GM12878 (cell line): ENCODE measurements at regions not wholly inside any gene's neighbourhood (a gene's known extent, or its start where the extent isn't known, plus 50 kb on each side); places are given as distances from the start of the nearest gene placed in this dataset.

Experiments
- ATAC-seq: fragments of 200-7000 bp; cut with Tn5 transposase; 3 replicates; pipeline ENCODE4 v1.9.1; 2020; ENCODE audit warnings: mild to moderate bottlenecking, moderate library complexity
- BruUV-seq: library from RNA; stranded (reverse); fragments of 400-500 nt; replicated peaks from 2 replicates; lab custom pipeline; 2021; lab: Mats Ljungman, UMichigan
- CTCF ChIA-PET: fragments of 300-600 bp; sonication (Branson Sonifier 250); formaldehyde crosslinking; extraction: SDS; loops from one replicate; lab custom pipeline; 2021; ENCODE audit warnings: inconsistent platforms; lab: Yijun Ruan, JAX
- POLR2A ChIA-PET: fragments of 350-600 bp; formaldehyde crosslinking; extraction: SDS; loops from one replicate; lab custom pipeline; 2021; ENCODE audit warnings: inconsistent platforms; lab: Charles Lee
- RAD21 ChIA-PET: fragments of 300-600 bp; sonication (Branson Sonifier 250); formaldehyde crosslinking; loops from one replicate; lab custom pipeline; 2023; ENCODE audit warnings: antibody characterized with exemption; ENCODE audit not compliant: unreplicated experiment; lab: Charles Lee
- SMC1A ChIA-PET: fragments of 300-600 bp; sonication (Branson Sonifier 250); formaldehyde crosslinking; loops from one replicate; lab custom pipeline; 2023; ENCODE audit not compliant: unreplicated experiment, uncharacterized antibody; lab: Charles Lee
- DNase-seq: peaks from one replicate; pipeline ENCODE4 v3.0.0-alpha.2; 2011; ENCODE audit warnings: low read depth, low spot score
- FAIRE-seq: peaks from 3 replicates; lab custom pipeline; 2011; peaks lifted over from hg19 to GRCh38; lab: Jason Lieb, UNC
- H2AFZ ChIP-seq: 2 replicates; pipeline ENCODE4 v1.6.0; 2011; ENCODE audit warnings: low read depth, low read length, control low read depth; ENCODE audit not compliant: control insufficient read depth
- H3K27ac ChIP-seq: 2 replicates; pipeline ENCODE4 v1.5.1; 2011; ENCODE audit warnings: control low read depth; ENCODE audit not compliant: control insufficient read depth, insufficient read depth
- H3K27me3 ChIP-seq, 2 experiments: replicated peaks in 1 of 2; 2 replicates each; pipeline versions ENCODE4 v1.6.0 to v1.6.1; 2011; ENCODE audit warnings: low read length in 1 of 2; ENCODE audit not compliant: control insufficient read depth in 2 of 2, insufficient read depth in 2 of 2
- H3K36me3 ChIP-seq, 2 experiments: 2 replicates each; pipeline ENCODE4 v1.5.1; 2011; ENCODE audit warnings: low read length in 1 of 2; ENCODE audit not compliant: control insufficient read depth in 2 of 2, insufficient read depth in 2 of 2
- H3K4me1 ChIP-seq: 2 replicates; pipeline ENCODE4 v1.6.1; 2011; ENCODE audit warnings: mild to moderate bottlenecking, low read length, moderate library complexity, mixed read lengths; ENCODE audit not compliant: control insufficient read depth, insufficient read depth
- H3K4me2 ChIP-seq: 2 replicates; pipeline ENCODE4 v1.6.0; 2011; ENCODE audit warnings: control low read depth; ENCODE audit not compliant: control insufficient read depth, insufficient read depth
- H3K4me3 ChIP-seq: fragments of 200-600 bp; sonication (generic); 2 replicates; pipeline ENCODE4 v1.5.1; 2016
- H3K79me2 ChIP-seq: 2 replicates; pipeline ENCODE4 v1.6.0; 2011; ENCODE audit warnings: low read length; ENCODE audit not compliant: control insufficient read depth, insufficient read depth
- H3K9ac ChIP-seq: 2 replicates; pipeline ENCODE4 v1.8.0; 2011; ENCODE audit warnings: low read length, control low read depth, mixed read lengths; ENCODE audit not compliant: control insufficient read depth, insufficient read depth
- H3K9me3 ChIP-seq: replicated peaks from 3 replicates; pipeline ENCODE4 v1.5.1; 2011; ENCODE audit warnings: mild to moderate bottlenecking, low read length; ENCODE audit not compliant: control insufficient read depth, insufficient read depth
- H4K20me1 ChIP-seq: 2 replicates; pipeline ENCODE4 v1.6.0; 2011; ENCODE audit not compliant: control insufficient read depth, insufficient read depth
- ATF7 ChIP-seq: fragments of 450-650 bp; IDR thresholded peaks from 2 replicates; pipeline ENCODE4 v1.6.1; 2016; ENCODE audit warnings: low read depth, mild to moderate bottlenecking
- CHD2 ChIP-seq: IDR thresholded peaks from 2 replicates; pipeline ENCODE4 v1.6.1; 2011; ENCODE audit warnings: low read depth, low read length, improper control_type of control experiment, borderline replicate concordance
- EP300 ChIP-seq, 2 experiments: fragments of 150-350 bp in 1 of 2; IDR thresholded peaks; 2 replicates each; pipeline ENCODE4 v1.6.1; 2011 to 2012; ENCODE audit warnings: low read depth in 2 of 2, low read length in 2 of 2, borderline replicate concordance in 1 of 2, improper control_type of control experiment in 1 of 2, inconsistent platforms in 1 of 2; ENCODE audit not compliant: control insufficient read depth in 1 of 2
- FOS ChIP-seq: IDR thresholded peaks from 3 replicates; pipeline ENCODE4 v1.6.1; 2011; ENCODE audit warnings: borderline replicate concordance; ENCODE audit not compliant: insufficient read length; ENCODE audit errors: extremely low read depth
- HDGF ChIP-seq: fragments of 450-650 bp; IDR thresholded peaks from 2 replicates; pipeline ENCODE4 v1.6.1; 2016; ENCODE audit warnings: antibody characterized with exemption
- IRF4 ChIP-seq: IDR thresholded peaks from 2 replicates; pipeline ENCODE4 v1.6.1; 2011; ENCODE audit warnings: low read depth, low read length
- KLF5 ChIP-seq: fragments of 450-650 bp; IDR thresholded peaks from 2 replicates; pipeline ENCODE4 v1.6.1; 2014; ENCODE audit warnings: mild to moderate bottlenecking; ENCODE audit not compliant: partially characterized antibody
- MAX ChIP-seq: IDR thresholded peaks from 2 replicates; pipeline ENCODE4 v1.6.1; 2012; ENCODE audit warnings: low read depth, low read length, improper control_type of control experiment
- NBN ChIP-seq: fragments of 450-650 bp; IDR thresholded peaks from 2 replicates; pipeline ENCODE4 v1.6.1; 2016
- POLR2AphosphoS5 ChIP-seq: IDR thresholded peaks from 2 replicates; pipeline ENCODE4 v1.6.1; 2011; ENCODE audit warnings: mild to moderate bottlenecking, low read length, inconsistent platforms
- POU2F2 ChIP-seq: IDR thresholded peaks from 3 replicates; pipeline ENCODE4 v1.6.1; 2011; ENCODE audit warnings: low read depth, mild to moderate bottlenecking, low read length, borderline replicate concordance
- RCOR1 ChIP-seq: conservative IDR thresholded peaks from 2 replicates; pipeline ENCODE4 v1.6.1; 2012; ENCODE audit warnings: low read depth, low read length, improper control_type of control experiment
- SRF ChIP-seq, 2 experiments: IDR thresholded peaks; 2 replicates each; pipeline ENCODE4 v1.6.1; 2011; ENCODE audit warnings: low read depth in 2 of 2, low read length in 2 of 2, mild to moderate bottlenecking in 1 of 2, moderate library complexity in 1 of 2
- WRNIP1 ChIP-seq: IDR thresholded peaks from 2 replicates; pipeline ENCODE4 v1.6.1; 2011; ENCODE audit warnings: low read depth, low read length, improper control_type of control experiment, borderline replicate concordance
- WGBS: methylation state at CpG from one replicate; pipeline ENCODE4 v1.1.6; 2016; ENCODE audit warnings: low lambda C conversion rate; ENCODE audit not compliant: insufficient replicate concordance, insufficient coverage; ENCODE audit errors: missing lambda C conversion rate; 5-methylcytosine and 5-hydroxymethylcytosine counted together
- in situ Hi-C: fragments of 300-500 bp; cut with MboI; formaldehyde crosslinking; loops from 9 replicates; pipeline ENCODE4 v1.14.3; 2018; ENCODE audit warnings: mixed read lengths
- intact Hi-C: fragments of 100-400 bp; cut with micrococcal nuclease; formaldehyde crosslinking; loops from one replicate; pipeline ENCODE4 v1.14.2; 2022; ENCODE audit not compliant: unreplicated experiment
- TF ChIP-seq, protein P1 (sequence below), 3 experiments: IDR thresholded peaks in 2 of 3; conservative IDR thresholded peaks in 1 of 3; 2 replicates each; pipeline ENCODE4 v1.5.1; 2011; ENCODE audit warnings: low read depth in 3 of 3, low read length in 3 of 3, mild to moderate bottlenecking in 3 of 3, control low read depth in 2 of 3, moderate library complexity in 2 of 3, inconsistent platforms in 1 of 3, mixed read lengths in 1 of 3; ENCODE audit not compliant: control insufficient read depth in 2 of 3, insufficient read depth in 1 of 3; ENCODE audit errors: extremely low read depth in 1 of 3
- TF ChIP-seq, protein P2 (sequence below): fragments of 450-650 bp; IDR thresholded peaks from 2 replicates; pipeline ENCODE4 v1.6.1; 2017; ENCODE audit warnings: borderline replicate concordance
- TF ChIP-seq, protein P3 (sequence below): IDR thresholded peaks from 2 replicates; pipeline ENCODE4 v1.6.1; 2011; ENCODE audit warnings: borderline replicate concordance, low read depth, mild to moderate bottlenecking, moderate library complexity, low read length; ENCODE audit not compliant: insufficient read depth, poor library complexity, severe bottlenecking

DNA sequence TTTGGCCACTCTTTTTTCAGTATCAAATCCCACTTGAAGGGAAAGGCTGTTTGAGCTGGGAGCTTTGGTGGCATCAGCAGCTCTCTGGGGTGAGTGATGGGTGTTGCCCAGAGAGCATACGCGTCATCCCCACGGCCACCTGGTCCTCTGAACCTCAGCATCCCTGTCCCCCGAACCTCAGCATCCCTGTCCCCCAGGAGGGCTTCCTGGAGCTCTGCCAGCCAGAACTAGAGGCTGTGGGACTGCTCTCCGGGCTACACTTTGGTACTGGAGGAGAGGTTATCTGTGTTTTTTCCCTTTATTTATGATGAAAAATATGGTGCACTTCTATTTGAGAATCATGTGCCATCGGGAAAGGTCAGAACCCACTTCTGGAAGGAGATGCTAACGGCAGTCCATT, 131.5 kb upstream of the RTL1 start (continued):
- TF ChIP-seq, protein P1, sequence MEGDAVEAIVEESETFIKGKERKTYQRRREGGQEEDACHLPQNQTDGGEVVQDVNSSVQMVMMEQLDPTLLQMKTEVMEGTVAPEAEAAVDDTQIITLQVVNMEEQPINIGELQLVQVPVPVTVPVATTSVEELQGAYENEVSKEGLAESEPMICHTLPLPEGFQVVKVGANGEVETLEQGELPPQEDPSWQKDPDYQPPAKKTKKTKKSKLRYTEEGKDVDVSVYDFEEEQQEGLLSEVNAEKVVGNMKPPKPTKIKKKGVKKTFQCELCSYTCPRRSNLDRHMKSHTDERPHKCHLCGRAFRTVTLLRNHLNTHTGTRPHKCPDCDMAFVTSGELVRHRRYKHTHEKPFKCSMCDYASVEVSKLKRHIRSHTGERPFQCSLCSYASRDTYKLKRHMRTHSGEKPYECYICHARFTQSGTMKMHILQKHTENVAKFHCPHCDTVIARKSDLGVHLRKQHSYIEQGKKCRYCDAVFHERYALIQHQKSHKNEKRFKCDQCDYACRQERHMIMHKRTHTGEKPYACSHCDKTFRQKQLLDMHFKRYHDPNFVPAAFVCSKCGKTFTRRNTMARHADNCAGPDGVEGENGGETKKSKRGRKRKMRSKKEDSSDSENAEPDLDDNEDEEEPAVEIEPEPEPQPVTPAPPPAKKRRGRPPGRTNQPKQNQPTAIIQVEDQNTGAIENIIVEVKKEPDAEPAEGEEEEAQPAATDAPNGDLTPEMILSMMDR (IDR thresholded peaks at IDR 0.05 in 2 of 3, conservative IDR thresholded peaks at IDR 0.05 in 1 of 3; ENCODE audit: control insufficient read depth in 2 of 3, extremely low read depth in 1 of 3, insufficient read depth in 1 of 3, low read depth in 3 of 3, low read length in 3 of 3): no peak
- no peak for TF ChIP-seq CHD2

DNA sequence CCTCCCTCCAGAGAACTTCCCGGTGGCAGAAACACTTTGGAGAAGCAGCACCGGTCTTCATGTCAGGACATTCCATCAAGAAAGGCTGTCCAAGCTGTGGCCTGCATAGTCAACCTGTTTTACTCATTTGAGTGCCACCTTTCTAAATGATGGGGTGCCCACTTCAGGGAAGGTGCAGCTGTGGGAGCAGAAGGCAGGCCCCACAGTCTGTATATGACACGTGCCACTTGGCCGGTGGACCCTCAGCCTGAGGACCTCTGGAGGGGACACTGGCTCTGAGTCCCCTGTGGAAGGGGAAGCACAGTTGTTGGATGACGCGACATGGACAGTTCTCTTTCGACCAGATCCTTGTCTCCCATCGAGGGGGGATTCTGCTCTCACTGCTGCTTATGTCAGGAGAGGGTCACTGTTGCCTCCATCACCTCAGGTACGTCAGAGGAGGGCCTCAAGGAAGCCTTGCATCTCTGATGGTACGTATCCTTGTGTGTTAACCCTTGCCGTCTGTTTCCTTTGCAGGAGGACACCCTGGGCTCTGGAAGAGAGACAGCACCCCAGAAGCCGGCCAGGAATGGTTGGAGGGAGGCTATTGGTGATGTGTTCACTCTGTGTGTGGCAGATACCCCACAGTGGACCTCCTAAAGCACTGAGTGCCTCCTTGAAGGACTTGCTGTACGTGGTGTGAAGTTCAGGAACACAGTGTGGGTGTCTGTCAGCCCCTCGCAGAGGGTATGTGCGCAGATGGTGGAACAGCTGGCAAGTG, 132.1 kb upstream of the RTL1 start:
- Histone ChIP-seq H3K27me3 (no peaks in the 10 kb centered on the region), H3K9me3 (no peaks in the 10 kb centered on the region), H3K4me2 (no peak overlapping the region), H3K36me3 (no peaks in the 10 kb centered on the region)
- in situ Hi-C loops: no loop called here
- TF ChIP-seq RCOR1 (no peak), POU2F2 (no peak), KLF5 (no peak), WRNIP1 (no peak), IRF4 (no peak), NBN (no peak), MAX (no peak), SRF (IDR thresholded peaks at IDR 0.05; ENCODE audit: low read depth in 2 of 2, low read length in 2 of 2) (no peak), HDGF (no peak), FOS (no peak), EP300 (IDR thresholded peaks at IDR 0.05; ENCODE audit: borderline replicate concordance in 1 of 2, control insufficient read depth in 1 of 2, low read depth in 2 of 2, low read length in 2 of 2) (no peak), POLR2AphosphoS5 (no peak), ATF7 (no peak)
- TF ChIP-seq, protein P2, sequence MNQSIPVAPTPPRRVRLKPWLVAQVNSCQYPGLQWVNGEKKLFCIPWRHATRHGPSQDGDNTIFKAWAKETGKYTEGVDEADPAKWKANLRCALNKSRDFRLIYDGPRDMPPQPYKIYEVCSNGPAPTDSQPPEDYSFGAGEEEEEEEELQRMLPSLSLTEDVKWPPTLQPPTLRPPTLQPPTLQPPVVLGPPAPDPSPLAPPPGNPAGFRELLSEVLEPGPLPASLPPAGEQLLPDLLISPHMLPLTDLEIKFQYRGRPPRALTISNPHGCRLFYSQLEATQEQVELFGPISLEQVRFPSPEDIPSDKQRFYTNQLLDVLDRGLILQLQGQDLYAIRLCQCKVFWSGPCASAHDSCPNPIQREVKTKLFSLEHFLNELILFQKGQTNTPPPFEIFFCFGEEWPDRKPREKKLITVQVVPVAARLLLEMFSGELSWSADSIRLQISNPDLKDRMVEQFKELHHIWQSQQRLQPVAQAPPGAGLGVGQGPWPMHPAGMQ: no peak
- TF ChIP-seq, protein P3, sequence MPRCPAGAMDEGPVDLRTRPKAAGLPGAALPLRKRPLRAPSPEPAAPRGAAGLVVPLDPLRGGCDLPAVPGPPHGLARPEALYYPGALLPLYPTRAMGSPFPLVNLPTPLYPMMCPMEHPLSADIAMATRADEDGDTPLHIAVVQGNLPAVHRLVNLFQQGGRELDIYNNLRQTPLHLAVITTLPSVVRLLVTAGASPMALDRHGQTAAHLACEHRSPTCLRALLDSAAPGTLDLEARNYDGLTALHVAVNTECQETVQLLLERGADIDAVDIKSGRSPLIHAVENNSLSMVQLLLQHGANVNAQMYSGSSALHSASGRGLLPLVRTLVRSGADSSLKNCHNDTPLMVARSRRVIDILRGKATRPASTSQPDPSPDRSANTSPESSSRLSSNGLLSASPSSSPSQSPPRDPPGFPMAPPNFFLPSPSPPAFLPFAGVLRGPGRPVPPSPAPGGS: no peak
- TF ChIP-seq, all 136 proteins: peak for 0
- Histone ChIP-seq H3K9ac (no peak overlapping the region), H3K4me1 (no peaks in the 10 kb centered on the region), H2AFZ (no peak overlapping the region), H4K20me1 (no peaks in the 10 kb centered on the region), H3K4me3 (no peak overlapping the region), H3K27ac (no peak overlapping the region), H3K79me2 (no peaks in the 10 kb centered on the region)
- ATAC-seq (no peak), FAIRE-seq (no peak), DNase-seq (no peak)
- ChIA-PET POLR2A (no interaction called here), RAD21 (no interaction called here), CTCF (interaction anchor here (0.7 kb wide), 1 partner anchor 302 kb away, joined by 3 read pairs; no protein-coding TSS in a partner anchor), SMC1A (no interaction called here)
- BruUV-seq: no TSS peak
- intact Hi-C loops: no loop called here
- WGBS: 42% methylated on average over 15 of the region's 15 CpGs
